Stimulated activated CD8-positive, alpha-beta memory T cell treated with anti-CD3 and anti-CD28 coated beads, Interleukin-15, amount 100 ng/mL, for 4 hours (primary cell): ENCODE measurements at regions not wholly inside any gene's neighbourhood (a gene's known extent, or its start where the extent isn't known, plus 50 kb on each side); places are given as distances from the start of the nearest gene placed in this dataset.
"Not testable (repeated sequence)": the region's sequence is repeated elsewhere in the genome, so short reads cannot be mapped to it uniquely, and the experiment has no call there.

ENCODE experiments used
- DNase-seq, 2 donors: peaks; one replicate each; pipeline ENCODE4 v3.0.0-alpha.2; 2020; ENCODE audit warnings: low read depth in 2 of 2

- DNase-seq = no peak
Observed at GRCh38 chr13:91014696-91015095, 332.8 kb upstream of the MIR17HG start.

- no peak for DNase-seq
Observed at GRCh38 chr13:91017031-91017668, 330.3 kb upstream of the MIR17HG start.

- no peak for DNase-seq
Observed at GRCh38 chr13:91017669-91018053, 329.8 kb upstream of the MIR17HG start.

GRCh38 chr13:91020461-91021034 lies 326.9 kb upstream of the MIR17HG start:
- no peak for DNase-seq

DNA sequence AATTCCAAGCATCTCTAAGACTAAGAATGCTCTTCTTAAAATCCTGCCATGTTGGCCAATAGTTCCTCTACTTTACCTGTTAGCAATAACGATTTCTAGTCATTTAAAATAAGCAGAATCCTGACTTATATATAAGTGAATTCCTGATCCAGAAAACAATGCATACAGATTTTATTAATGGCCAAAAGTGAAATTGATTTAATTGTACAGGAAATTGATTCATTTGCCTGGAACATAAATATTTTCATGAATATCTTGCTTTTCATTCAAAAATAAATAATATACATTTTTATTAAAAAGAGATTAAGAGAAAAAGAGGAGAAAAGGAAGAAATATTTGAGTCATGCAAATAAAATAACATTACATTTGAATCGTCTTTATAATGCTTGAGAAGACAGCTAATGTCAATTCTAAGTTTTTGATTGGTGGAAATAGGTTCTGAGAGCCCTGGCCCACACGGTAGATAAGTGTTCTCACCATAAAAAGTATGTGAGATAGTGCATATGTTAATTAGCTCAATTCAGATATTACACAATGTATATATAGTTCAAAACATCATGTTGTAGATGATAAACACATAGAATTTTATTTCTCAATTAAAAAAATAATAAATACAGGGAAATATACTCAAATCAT lies 323.2 kb upstream of the MIR17HG start:
- no peak for DNase-seq

DNA sequence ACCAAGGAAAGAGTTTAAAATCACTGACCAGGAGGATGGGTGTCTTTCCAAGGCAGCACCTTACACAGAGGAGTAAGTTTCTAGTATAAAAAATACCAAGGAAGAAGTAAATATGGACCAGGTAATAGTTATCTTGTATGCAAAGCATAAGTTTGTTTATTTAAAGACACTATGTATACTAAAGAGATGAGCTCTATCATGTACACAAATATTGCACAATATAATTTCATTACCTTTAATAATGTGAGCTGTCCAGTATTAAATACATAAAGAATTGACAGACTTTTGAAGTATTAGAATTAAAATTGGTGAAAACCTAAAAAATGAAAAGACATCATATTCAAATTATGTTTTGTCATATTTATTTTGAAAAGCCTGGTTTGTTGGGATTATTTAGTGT lies 322.0 kb upstream of the MIR17HG start:
- no peak for DNase-seq

- no peak for DNase-seq
Observed at GRCh38 chr13:91031508-91031907, 316.0 kb upstream of the MIR17HG start.

GRCh38 chr13:91032104-91032503 lies 315.4 kb upstream of the MIR17HG start:
- DNase-seq = no peak

DNA sequence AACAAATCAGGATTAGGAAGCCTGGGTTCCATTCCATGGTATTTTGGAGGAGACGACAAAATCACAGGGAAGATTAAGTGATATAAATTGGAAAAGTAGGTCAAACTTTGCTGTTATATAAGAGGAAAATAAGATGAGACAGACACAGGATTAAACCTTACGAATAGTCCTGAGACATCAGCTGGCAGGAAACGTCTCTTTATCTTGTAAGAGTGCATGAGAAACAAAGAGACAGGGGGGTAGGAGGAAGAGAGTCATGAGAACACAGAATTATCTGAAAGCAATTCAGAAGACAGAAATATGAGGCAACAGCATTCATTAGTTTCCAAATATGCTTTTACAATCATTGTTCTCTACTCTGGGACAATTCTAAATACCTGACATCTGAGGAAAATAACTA lies 310.6 kb upstream of the MIR17HG start:
- no peak for DNase-seq

GRCh38 chr13:91042870-91043269 lies 304.6 kb upstream of the MIR17HG start:
- no peak for DNase-seq

DNA sequence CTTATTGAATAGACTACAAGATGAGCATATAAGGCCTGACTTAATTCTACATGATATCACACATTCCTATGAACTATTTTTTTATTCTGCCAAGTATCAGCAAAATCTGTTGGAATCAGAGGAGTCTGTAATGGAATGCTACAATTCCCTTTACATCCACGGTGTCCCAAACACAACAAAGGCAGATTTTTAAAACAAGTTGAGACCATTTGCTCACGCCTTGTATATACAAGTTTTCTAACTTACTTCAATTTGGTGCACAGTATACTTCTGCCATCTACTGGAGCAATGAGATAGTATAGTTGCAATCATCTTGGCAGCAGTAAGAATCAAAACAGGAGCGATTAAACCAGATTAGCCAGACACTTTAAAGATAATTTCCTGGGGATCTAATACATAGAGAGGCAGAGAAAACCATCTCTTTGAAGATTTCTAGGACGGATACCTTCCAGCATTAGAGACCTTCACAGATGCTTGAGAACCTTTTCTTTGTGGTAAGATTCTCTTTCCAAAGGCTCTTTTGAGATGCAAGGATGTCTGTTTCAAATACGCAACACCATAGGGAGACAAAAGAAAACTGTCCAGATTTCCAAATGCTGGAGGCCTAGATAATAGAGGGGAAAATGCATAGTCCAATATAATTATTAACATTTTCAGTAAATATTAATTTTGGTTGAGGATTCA lies 302.0 kb upstream of the MIR17HG start:
- no peak for DNase-seq

- no peak for DNase-seq
Observed at GRCh38 chr13:91046715-91047327, 300.7 kb upstream of the MIR17HG start.

GRCh38 chr13:91050970-91051369 lies 296.5 kb upstream of the MIR17HG start:
- no peak for DNase-seq

- DNase-seq = no peak
Observed at GRCh38 chr13:91052876-91053275, 294.6 kb upstream of the MIR17HG start.

DNA sequence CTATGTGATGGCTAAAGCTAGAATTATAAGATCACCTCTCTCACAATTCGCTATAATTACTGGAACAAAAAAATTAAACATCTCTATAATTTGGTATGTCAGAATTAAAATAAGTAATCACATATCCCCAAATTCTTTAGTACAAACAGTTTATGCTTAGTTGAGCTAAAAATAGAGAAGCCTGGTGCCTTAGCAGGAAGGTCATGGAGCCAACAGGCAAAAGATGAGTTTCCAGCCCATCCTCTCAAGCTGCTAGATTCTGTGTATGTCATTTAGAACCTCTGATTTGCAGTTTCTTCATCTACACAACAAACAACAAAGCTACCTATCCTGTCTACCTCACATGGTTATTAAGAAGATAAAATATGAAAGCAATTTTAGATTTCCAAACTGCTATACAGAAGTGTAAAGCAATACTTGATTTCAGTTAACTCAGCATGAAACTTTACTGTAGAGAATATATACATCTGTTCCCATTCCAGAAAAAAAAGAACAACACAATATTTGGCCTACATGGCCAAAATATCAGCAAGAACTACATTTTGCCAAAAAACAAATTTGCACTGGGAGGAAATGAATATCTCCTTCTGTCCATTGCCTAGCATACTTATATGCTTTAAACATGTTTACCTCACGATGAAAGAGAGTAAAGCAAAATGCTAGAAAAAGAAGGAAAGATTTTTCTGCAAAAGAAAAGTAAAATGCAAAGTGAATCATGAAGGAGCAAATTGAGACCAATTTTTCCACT lies 294.0 kb upstream of the MIR17HG start:
- DNase-seq = no peak

DNA sequence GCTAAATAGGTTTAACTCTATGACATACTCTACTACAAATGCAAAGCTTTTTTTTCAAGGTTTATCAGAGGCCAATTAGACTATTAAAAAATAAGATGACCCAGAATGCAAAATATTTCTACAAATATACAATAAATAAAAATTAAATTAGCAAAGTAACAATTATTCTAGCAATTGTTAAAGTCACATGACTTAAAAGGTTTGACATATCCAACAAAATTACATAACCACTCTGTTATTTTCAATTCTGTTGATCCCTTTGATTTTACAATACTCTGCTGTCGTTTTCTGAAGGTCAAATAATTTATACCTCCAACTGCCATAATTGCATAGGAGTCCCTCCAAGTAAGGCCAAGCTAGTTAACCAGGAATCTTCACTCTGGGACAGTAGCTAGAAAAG lies 292.6 kb upstream of the MIR17HG start:
- no peak for DNase-seq

GRCh38 chr13:91056746-91057145 lies 290.7 kb upstream of the MIR17HG start:
- no peak for DNase-seq

DNA sequence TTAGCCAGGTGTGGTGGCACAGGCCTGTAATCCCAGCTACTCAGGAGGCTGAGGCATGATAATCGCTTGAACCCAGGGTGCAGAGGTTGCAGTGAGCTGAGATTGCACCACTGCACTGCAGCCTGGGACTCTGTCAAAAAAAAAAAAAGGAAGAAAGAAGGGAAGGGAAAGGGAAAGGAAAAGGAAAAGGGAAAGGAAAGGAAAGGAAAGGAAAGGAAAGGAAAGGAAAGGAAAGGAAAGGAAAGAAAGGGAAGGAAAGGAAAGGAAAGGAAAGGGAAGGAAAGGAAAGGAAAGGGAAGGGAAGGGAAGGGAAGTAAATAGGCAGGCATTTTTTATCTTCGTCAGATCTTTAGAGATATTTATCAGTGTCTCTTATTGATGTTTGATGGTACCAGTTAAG lies 290.0 kb upstream of the MIR17HG start:
- DNase-seq = not testable (repeated sequence)

- no peak for DNase-seq
Observed at GRCh38 chr13:91058066-91058465, 289.4 kb upstream of the MIR17HG start.

DNA sequence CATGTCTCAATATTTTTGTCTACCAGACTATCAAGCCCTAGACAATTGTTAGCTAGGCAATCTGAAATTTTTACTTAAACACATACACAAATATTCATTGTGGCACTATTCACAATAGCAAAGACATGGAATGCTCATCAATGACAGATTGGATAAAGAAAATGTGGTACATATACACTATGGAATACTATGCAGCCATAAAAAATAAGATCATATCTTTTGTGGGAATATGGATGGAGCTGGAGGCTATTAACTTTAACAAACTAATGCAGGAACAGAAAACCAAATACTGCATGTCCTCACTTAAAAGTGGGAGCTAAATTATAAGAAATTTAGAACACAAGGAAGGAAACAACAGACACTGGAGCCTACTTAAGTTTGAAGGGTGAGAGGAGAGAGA lies 288.6 kb upstream of the MIR17HG start:
- DNase-seq = no peak

GRCh38 chr13:91066745-91067144 lies 280.7 kb upstream of the MIR17HG start:
- DNase-seq = no peak

GRCh38 chr13:91072486-91072885 lies 275.0 kb upstream of the MIR17HG start:
- DNase-seq = no peak
